NT2/D1 (cell line): ENCODE measurements at regions not wholly inside any gene's neighbourhood (a gene's known extent, or its start where the extent isn't known, plus 50 kb on each side); places are given as distances from the start of the nearest gene placed in this dataset.

Experiments used
- SUZ12 ChIP-seq: IDR thresholded peaks from 2 replicates; pipeline ENCODE4 v1.6.1; 2011; ENCODE audit not compliant: insufficient read length, insufficient read depth; ENCODE audit errors: extremely low read depth
- YY1 ChIP-seq: IDR thresholded peaks from 2 replicates; pipeline ENCODE4 v1.6.1; 2011; ENCODE audit not compliant: insufficient read length, insufficient read depth

GRCh38 chr3:154542837-154543236 lies 112.8 kb upstream of the GPR149 start:
- no peak for TF ChIP-seq SUZ12
- TF ChIP-seq YY1, result no peak
